ENCODE measurements at regions not wholly inside any gene's neighbourhood (a gene's known extent, or its start where the extent isn't known, plus 50 kb on each side); places are given as distances from the start of the nearest gene placed in this dataset.
"Not testable (repeated sequence)": the region's sequence is repeated elsewhere in the genome, so short reads cannot be mapped to it uniquely, and the experiment has no call there.

DNA sequence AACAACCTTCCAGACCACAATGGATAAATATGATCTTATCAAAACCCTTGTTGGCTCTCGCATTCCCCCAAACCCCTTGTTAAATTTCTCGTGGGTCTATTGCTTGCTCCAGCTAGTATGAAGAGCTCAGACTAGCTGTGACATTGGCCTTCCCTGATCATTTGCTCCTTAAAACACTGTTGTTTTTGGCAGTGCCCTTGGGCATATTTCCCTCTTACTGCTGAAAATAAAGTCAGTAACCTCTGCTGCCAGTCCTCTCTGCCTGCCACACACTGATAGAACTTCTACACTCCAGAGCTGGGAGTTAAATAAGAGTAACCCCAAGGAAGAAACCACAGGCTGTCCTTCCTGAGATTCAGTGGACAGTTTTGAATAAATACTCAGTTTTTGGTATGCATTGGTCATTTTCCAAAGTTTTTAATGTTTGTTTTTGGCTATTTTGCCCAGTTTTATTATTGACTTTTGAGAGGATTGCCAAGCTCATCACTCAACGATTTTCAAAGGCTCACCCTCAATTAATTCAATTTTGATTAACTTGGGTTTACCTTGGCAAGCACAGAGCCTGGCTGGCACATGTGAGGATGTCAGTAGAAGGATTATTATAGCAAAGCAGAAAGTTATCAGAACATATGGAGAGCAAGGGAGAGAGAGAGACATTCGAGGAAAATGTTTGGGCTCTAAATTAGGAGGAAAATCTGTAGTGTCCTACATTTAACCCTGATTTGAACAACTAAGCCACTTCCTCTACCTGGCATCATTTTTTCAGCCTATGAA lies 84.3 kb upstream of the SYN3 start:
- DNase-seq, result no peak

DNA sequence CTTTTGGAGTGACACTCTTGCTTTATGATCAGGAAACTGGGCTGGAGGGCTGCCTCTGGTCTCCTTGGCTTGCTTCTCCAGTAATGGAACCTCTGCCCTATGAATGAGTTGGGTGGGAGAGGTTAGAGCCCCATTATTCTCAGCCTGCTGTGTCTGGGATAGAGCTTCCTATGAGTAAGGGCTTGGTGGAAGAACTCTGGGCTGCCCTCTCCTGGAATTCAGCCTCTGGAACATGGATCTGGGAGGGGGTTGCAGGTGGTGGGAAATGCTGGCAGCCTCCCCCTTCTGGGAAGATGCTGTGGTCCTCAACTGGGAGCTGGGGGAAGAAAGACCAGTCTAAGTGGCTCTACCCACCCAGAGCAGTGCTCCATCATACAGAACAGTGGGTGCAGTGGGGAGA lies 81.8 kb upstream of the SYN3 start:
- DNase-seq, result no peak

DNA sequence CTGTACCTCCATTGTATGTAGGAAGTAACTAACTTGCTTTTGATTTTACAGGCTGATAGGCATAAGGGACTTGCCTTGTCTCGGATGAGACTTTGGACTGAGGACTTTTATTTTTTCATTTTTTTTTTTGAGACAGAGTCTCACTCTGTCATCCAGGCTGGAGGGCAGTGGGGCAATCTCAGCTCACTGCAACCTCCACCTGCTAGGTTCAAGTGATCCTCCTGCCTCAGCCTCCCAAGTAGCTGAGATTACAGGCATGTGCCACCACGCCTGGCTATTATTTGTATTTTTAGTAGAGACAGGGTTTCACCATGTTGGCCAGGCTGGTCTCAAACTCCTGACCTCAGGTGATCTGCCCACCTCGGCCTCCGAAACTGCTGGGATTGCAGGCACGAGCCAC lies 80.2 kb upstream of the SYN3 start:
- DNase-seq, result not testable (repeated sequence)

DNA sequence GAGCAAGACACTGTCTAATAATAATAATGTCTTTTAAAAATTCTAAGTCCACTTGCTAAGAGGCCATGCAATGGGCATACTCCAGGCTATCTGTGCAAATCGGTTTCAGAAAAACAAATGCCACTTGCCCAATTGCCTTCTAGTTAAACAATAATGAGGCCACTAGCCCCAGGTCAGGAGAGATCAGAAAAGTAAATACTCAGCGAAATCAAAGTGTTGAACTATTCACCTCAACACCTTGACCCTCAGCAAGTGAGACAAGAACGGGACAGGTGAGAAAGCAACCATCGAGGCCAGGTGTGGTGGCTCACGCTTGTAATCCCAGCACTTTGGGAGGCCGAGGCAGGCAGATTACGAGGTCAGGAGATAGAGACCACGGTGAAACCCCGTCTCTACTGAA lies 72.3 kb upstream of the SYN3 start:
- DNase-seq, result no peak

DNA sequence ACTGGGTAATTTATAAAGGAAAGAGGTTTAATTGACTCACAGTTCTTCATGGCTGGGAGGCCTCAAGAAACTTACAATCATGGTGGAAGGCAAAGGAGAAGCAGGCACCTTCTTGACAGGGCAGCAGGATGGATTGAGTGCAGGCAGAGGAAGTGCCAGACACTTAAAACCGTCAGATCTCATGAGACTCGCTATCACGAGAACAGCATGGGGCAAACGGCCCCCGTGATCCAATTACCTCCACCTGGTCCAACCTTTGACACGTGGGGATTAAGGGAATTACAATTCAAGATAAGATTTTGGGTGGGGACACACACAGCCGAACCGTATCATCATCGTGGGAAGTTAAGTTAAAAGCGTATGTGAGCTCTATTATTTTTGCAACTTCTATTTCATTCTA lies 71.4 kb upstream of the SYN3 start:
- no peak for DNase-seq

DNA sequence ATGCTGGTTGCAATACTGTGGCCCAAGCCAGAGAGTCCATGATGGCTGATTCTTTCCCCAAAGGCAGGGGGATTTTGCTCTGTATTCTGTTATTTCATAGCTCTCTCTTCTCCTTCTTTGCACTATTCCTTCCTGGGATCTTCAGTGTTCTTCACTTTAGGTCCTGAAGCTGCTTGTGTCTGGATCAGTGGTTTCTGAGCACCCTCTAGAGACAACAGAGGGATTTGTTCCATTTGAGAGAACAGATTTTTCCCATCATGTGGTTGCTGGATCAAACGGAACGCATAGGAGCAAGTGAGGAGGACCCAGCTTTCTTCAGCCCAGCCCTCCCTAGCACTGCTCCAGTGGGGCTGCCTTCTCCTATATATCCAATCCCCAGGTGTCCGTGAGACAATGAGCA lies 68.7 kb upstream of the SYN3 start:
- DNase-seq, result no peak

DNA sequence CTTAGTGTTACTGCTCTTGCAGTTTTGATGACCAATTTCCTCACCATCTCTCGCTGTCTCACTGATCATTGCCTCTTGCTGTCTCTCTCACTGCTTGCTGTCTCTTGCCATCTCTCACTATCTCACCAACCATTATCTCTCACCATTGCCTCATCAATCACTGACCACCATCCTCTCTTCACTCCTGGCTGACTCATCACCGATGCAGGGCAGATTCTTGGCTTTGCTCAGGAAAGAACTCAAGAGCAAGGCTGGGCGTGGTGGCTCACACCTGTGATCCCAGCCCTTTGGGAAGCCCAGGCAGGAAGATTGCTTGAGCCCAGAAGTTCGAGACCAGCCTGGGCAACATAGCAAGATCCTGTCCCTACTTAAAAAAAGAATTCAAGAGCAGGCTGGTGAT lies 66.3 kb upstream of the SYN3 start:
- no peak for DNase-seq

DNA sequence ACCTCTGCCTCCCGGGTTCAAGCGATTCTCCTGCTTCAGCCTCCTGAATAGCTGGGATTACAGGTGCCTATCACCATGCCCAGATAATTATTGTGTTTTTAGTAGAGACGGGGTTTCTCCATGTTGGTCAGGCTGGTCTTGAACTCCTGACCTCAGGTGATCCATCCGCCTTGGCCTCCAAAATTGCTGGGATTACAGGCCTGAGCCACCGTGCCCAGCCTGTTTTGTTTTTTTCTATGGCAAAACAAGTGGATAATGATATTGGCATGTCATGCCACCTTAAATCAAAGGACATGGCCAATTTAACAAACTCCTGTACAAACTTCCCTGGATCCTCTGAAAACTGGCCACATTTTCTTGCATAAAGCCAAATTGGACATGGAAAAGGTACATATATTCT lies 64.3 kb upstream of the SYN3 start:
- peak in 2 of 3 donors; percentile 8 to 20 for DNase-seq

DNA sequence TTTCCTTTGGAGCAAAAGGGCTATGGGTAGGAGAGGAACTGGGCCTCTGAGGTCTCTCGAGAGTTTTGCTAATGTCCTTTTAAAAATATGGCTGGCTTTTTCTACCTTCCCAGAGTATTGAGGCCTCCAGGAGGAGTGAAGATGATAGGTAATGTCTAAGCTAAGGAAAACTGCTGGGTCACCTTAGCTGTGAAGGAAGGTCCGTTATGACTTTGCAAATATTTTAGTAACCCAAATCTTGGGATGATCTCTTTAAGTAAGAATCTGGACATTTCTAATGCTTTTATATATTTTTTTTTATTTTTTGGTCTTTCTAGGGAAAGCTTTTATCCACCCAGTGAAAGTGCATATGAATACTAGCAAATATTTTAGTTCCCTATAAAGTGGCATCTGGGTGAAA lies 60.9 kb upstream of the SYN3 start:
- no peak for DNase-seq

DNA sequence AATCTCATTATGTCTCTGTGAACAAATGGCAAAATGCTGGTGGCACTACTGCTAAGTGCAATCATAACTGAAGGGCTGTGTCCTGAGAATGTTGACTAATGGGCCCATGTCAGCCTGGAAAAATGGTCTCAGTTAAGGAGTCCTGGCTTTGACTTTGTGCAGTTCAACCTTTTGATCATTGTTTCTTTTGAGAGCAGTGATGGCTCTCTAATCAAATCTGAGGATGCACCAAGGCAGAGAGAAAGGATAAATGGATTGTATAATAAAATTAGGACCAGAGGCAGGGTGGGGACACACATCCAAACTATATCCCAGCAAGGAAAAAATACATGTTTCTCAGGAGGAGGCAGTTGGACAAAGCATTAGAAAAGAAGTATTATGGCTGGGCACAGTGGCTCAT lies 59.6 kb upstream of the SYN3 start:
- no peak for DNase-seq

DNA sequence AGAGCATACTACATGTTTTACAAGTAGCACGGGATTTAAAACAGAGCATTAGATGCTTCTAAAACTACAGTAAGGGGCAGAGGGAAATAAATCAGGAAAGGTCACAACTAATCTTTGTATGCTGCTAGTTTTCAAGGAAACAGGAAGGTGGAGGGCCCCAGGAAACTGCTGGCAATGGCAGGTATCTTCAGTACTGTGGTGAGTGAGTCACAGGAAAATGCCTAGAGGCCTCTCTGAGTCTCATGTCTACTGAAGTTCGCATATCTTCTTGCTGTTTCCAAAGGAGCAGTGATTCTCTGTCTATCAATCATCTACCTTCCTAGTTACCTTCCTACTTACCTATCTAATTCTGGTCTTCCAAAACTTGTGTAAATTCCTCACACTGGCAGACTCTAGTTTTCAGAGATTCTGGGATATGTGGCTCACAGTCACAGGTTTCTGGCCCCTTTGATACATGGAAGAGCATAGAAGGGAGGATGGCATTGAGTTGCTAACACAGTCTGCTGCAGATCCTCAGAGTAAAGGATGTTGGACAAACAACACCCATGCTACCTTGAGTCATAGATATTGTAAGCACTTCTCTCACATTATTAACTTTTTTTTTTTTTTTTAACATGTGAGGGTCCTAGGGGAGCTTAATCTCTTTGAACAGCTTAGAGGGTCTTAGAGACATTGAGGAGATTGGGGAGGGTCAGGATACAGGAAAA lies 58.8 kb upstream of the SYN3 start:
- DNase-seq, result no peak

DNA sequence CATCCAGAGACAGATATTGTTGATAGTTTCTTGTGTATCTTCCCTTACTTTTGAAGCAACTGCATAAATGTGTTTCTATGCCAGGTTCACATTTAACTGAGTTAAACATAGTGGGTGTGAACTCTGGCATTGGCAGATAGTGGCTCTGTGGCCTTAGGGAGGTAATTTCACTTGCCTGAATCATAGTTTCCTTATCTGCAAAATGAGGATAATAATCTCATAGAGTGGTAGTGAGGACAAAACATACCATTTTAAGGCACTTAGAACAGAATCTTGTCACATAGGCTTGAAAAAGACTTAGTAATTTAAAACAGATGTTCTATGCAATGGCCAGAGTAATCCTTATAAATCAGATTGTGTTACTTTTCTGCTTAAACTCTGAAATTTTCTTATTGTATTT lies 56.4 kb upstream of the SYN3 start:
- peak in 1 of 3 donors; percentile 6 for DNase-seq

DNA sequence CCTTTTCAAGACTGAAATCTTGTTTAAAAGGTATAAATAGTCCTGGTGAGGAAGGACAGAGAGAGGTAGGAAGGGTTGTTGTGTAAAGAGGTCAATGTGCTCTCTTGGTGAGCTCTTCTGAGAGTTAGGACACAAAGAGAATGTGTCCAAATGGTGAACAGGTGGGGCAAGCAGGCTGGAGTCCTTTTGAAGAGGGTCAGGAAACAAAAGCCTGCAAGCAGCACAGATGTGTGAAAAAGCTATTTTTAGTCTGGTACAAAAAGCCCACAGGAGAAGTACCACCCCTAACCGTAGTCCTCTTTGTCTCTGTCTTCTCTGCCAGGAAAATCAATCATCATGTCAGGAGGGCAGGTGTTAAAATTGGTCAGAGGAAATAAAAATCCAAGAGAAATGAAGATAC lies 54.4 kb upstream of the SYN3 start:
- DNase-seq, result no peak

DNA sequence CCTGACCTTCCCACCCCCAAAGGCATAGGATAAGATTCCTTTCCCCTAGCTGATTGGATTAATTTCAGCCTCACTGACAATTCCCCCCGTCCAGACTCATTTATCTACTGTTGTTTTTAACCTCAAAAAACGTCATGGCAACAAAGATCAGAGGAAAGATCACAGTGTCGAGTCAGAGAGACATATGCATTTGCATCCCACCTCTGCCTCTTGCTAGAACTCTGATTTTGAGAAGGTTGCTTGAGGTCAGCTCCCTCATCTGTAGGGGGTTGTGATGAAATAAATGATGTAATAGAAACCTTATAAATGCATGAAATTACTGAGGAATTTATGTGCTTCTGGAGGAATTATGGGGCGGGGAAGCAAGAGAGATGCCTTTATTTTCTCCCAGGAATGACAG lies 53.3 kb upstream of the SYN3 start:
- no peak for DNase-seq

DNA sequence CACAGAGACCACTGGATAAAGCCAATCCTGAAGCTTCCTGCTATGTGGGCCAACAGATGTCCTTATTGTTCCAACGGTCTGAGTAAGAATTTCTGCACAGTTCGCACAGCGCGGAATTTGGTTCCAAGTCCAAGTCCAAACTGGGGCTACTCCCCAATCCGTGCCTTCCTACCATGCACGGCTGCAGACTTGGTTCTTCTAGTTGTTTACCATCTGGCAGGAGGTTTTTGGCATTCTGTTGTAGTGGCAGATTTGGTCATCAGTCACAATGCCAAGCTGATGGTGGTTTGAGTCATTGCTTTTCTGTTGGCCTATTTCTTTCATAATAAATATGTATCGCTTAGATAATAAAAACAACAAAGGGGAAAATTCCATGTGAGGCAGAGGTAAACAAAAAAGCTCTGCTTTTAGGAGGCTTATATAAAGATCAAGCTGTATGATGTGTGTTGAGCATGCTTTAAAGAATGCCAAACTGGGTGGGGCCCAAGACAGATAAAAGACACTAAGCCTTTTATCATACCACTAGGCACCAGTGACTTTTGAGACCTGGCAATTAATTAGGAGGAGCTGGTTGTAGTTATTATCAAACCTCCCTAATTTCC lies 52.5 kb upstream of the SYN3 start:
- no peak for DNase-seq

DNA sequence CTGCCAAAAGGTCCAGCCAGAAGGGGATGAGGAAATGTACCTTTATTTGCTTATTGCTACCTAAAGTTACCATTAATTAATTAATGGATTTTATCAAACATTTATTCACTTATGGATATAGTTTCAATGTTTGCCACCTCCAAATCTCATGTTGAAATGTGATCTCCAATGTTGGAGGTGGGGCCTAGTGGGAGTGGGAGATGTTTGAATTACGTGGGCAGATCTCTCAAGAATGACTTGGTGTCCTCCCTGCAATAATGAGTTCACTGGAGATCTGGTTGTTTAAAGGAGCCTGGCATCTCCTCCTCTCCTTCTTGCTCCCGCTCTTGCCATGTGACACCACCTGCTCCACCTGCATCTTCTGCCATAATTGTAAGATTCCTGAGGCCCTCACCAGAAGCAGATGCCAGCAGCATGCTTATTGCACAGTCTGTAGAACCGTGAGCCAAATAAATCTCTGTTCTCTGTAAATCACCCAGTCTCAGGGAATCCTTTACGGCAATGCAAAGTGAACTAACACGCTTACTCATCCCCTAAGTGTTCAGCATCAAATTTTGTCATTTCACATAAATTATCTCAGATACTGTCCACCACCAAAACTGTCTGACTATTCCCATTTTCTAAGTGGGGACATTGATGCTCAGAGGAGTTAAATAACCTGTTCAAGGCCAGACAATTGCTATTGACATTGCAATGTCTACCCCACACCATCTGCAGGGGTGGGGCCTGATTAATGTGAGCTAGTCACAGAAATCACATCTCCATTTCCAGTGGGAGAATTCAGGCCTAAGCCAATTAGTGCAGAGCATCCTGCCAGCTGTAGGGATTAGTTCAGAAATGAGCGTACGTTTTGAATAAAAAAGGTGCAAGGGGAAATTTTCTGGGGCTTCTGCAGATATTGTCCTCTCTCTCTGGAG lies 51.6 kb upstream of the SYN3 start:
- DNase-seq, result no peak

DNA sequence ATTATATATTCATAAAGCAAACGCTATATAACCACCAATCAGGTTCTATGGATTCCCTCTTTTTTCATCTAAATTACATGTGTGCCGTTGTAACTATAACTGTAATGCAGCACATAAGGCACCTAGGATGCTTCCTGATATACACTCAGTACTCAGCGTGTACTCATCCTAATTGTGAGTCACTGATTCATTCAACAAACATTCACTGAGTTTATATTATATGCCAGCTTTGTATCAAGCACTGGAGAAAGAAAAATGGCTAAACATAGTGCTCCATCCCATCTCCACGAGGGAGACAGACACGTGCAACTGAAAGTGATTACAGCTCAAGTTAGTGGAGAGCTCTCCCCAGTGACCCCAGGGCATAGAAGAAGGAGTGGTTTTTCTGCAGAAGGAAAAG lies 49.9 kb upstream of the SYN3 start:
- DNase-seq, result no peak
